GM12872 (cell line): ENCODE measurements at regions not wholly inside any gene's neighbourhood (a gene's known extent, or its start where the extent isn't known, plus 50 kb on each side); places are given as distances from the start of the nearest gene placed in this dataset.

Experiments used
- TF ChIP-seq, protein P1 (sequence below): IDR thresholded peaks from 3 replicates; pipeline ENCODE4 v1.5.1; 2011; ENCODE audit warnings: low read depth, mild to moderate bottlenecking, low read length, moderate library complexity; ENCODE audit not compliant: insufficient read depth

DNA sequence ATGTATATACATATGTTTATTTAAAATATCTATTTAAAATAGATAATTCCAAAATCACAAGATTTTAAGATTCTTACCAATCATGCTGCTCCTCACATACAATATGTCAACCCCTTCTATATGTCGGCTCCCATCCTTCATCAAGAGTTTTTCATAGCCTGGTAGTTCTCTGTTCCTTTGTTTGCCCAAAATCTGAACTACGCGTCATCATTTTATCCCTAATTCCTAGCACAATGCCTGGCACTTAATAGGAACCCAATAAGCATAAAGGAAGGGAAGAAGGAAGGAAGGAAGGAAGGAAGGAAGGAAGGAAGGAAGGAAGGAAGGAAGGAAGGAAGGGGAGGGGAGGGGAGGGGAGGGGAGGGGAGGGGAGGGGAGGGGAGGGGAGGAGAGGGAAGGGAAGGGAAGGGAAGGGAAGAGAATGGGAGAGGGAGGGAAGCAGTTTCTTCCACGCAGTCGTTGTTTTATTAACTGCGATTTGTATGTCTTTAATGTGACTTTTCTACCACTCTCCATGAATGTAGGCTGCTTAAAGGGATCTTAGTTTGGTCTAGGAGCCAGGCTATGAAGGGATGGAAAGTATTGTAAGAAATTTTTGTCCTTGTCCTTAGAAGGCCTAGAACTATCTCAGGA, 83.3 kb upstream of the PCGF5 start:
- TF ChIP-seq, protein P1, sequence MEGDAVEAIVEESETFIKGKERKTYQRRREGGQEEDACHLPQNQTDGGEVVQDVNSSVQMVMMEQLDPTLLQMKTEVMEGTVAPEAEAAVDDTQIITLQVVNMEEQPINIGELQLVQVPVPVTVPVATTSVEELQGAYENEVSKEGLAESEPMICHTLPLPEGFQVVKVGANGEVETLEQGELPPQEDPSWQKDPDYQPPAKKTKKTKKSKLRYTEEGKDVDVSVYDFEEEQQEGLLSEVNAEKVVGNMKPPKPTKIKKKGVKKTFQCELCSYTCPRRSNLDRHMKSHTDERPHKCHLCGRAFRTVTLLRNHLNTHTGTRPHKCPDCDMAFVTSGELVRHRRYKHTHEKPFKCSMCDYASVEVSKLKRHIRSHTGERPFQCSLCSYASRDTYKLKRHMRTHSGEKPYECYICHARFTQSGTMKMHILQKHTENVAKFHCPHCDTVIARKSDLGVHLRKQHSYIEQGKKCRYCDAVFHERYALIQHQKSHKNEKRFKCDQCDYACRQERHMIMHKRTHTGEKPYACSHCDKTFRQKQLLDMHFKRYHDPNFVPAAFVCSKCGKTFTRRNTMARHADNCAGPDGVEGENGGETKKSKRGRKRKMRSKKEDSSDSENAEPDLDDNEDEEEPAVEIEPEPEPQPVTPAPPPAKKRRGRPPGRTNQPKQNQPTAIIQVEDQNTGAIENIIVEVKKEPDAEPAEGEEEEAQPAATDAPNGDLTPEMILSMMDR = no peak

DNA sequence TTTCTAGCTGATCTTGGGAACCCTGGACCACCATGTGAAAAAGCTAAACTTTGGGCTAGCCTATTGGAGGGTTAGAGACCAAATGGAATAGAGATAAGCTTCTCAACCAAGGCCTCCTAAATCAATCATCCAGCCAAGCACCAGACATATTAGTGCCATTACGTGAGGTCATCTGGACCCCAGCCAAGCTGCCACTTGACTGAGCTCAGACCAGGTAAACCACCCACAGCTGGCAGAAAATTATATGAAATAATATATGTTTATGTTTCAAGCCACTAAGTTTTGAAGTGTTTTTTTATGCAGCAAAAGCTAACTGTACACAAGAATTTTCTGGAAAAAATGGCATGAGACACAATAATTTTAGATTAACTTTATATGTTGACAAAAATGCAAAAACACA, 82.6 kb upstream of the PCGF5 start:
- TF ChIP-seq, protein P1 = no peak

DNA sequence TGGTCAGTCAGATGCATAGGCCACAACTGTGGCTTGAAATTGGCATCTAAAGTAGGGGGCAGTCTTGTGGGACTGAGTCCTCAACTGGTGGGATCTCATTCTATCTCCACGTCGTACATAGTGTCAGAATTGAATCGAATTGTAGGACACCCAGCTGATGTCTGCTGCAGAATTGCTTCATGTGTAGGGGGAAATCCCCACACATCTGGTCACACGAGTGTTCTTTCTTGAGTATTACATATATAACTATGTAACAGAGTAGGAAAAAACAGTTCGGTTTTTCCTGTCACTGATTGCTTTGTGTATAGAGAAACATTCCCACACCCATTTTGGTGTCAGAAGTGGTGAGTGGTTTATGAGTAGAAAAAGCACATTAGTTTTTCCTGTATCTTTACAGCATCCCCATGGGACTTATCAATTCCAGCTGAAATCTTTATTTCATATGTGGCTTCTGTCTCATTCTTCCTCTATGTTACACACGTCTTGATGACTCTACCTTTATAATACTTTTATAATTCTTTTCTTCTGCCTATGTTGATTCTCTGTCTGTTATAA, 79.4 kb upstream of the PCGF5 start:
- TF ChIP-seq, protein P1 = no peak

DNA sequence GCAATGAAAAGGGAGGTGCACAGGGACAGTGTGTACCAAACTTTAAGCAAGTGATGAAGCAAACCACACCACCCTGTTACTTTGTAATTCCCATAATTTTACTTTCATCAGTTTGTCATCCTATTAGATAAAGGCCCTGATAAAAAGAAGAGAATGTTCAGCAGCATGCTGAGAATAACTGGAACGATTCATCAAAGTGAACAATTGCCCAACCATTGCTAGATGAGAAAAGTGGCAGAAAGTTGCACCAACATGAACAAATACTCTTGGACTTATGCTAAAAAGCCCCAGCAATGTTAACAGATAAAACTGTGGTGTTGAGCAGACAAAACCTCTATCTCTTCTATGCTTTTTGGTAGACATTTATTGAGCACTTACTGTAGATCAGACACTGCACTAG, 75.5 kb upstream of the PCGF5 start:
- TF ChIP-seq, protein P1 = no peak

DNA sequence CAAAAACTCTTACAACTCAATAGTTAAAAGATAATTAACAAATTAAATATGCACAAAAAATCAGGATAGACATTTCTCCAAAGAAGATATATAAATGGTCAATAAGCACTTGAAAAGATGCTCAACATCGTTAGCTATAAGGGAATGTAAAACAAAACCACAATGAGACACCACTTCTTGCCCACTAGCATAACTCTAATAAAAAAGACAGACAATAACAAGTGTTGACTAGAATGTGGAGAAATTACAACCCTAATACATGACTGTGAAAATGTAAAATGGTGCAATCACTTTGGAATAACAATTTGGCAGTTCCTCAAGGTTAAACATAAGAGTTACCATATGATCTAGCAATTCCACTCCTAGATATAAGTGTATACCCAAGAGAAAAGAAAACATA, 74.3 kb upstream of the PCGF5 start:
- TF ChIP-seq, protein P1 = no peak

DNA sequence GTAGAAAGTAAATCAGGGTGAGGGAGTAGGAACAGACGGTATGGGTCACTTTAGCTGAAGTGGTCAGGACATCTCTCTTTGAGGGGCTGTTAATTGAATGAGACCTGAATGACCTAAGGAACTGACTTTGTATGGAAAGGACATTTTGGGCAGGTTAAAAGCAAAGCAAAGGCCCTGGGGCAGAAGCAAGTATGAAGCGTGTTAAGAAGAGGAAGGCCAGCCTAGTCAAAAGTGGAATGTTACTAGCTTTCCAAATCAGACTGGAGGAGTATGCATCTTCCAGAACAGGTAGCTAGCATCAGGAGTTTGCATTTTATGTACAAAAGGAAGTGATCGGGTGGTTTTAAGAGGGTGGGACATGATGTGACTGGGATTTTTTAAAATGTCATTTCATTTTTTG, 70.9 kb upstream of the PCGF5 start:
- TF ChIP-seq, protein P1 = no peak

DNA sequence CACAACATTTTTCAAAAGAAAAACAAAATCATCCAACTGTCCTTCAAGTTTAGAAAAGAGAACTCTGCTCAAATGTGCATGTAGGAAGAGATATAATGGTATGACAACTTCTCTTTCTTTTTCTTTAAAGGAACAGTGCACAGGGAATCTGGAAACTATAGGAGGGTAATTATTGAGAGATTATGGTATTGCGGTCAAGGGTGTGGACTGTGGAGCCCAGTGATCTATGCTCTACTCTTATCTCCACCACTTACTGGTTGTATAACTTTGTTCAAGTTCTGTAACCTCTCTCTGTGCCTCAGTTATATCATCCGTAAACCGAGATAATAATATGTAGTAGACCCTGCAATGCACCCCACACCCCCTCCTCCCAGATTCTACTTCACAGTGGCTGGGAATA, 69.8 kb upstream of the PCGF5 start:
- TF ChIP-seq, protein P1 = no peak
